ENCODE measurements at regions not wholly inside any gene's neighbourhood (a gene's known extent, or its start where the extent isn't known, plus 50 kb on each side); places are given as distances from the start of the nearest gene placed in this dataset.

DNA sequence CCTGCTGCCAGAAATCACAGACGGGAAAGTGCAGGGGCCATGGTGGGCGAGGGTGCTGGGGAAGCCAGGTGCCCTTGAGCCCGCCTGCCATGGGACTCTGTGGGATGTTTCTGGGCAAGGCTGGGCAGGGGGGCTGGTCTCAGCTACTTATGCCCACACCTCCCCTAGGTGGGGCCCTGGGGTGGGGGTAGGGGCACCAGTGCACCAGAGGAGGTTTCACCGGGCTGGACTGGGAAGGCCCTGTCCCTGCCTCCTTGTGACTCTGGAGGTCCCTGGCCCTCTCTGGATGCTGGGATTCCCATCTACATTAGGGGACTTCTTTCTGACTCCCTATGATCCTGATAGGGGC lies 75.2 kb upstream of the WNT11 start:
- Histone ChIP-seq H3K9ac (ENCODE audit: control insufficient read depth, extremely low read depth, insufficient read depth, low read length) (no peak overlapping the region), H3K9me3 (ENCODE audit: control insufficient read depth, low read depth, low read length) (no peaks in the 10 kb centered on the region), H3K27ac (ENCODE audit: control insufficient read depth, insufficient read depth, low read length) (no peak overlapping the region), H3K4me1 (ENCODE audit: control insufficient read depth, extremely low read depth, insufficient read depth, low read length) (no peaks in the 10 kb centered on the region), H3K4me3 (ENCODE audit: control insufficient read depth in 2 of 3, extremely low read depth in 1 of 3, insufficient read depth in 2 of 3, low read depth in 1 of 3, low read length in 3 of 3) (no peak overlapping the region), H3K4me2 (ENCODE audit: control insufficient read depth, extremely low read depth, insufficient read depth, low read depth, low read length) (no peak overlapping the region), H2AFZ (ENCODE audit: control insufficient read depth, low read length) (no peak overlapping the region), H3K79me2 (ENCODE audit: control insufficient read depth, insufficient read depth, low read length) (no peaks in the 10 kb centered on the region), H3K9me1 (ENCODE audit: control insufficient read depth, extremely low read depth, insufficient read depth, low read length) (no peaks in the 10 kb centered on the region), H3K27me3 (ENCODE audit: control insufficient read depth, extremely low read depth, insufficient read depth, low read length) (peaks cover 5% of the 10 kb centered on the region), H3K36me3 (ENCODE audit: control insufficient read depth in 2 of 2, extremely low read depth in 1 of 2, insufficient read depth in 2 of 2, low read length in 2 of 2) (no peaks in the 10 kb centered on the region), H4K20me1 (ENCODE audit: control insufficient read depth, extremely low read depth, insufficient read depth, low read length) (peaks cover 3% of the 10 kb centered on the region)
- DNase-seq (ENCODE audit: low read depth, low spot score): no peak
- TF ChIP-seq EZH2 (IDR thresholded peaks at IDR 0.05; ENCODE audit: low read length): no peak
- TF ChIP-seq, protein P1, sequence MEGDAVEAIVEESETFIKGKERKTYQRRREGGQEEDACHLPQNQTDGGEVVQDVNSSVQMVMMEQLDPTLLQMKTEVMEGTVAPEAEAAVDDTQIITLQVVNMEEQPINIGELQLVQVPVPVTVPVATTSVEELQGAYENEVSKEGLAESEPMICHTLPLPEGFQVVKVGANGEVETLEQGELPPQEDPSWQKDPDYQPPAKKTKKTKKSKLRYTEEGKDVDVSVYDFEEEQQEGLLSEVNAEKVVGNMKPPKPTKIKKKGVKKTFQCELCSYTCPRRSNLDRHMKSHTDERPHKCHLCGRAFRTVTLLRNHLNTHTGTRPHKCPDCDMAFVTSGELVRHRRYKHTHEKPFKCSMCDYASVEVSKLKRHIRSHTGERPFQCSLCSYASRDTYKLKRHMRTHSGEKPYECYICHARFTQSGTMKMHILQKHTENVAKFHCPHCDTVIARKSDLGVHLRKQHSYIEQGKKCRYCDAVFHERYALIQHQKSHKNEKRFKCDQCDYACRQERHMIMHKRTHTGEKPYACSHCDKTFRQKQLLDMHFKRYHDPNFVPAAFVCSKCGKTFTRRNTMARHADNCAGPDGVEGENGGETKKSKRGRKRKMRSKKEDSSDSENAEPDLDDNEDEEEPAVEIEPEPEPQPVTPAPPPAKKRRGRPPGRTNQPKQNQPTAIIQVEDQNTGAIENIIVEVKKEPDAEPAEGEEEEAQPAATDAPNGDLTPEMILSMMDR (optimal IDR thresholded peaks at IDR 0.05 in 1 of 3, IDR thresholded peaks at IDR 0.05 in 1 of 3, conservative IDR thresholded peaks at IDR 0.05 in 1 of 3; ENCODE audit: extremely low read depth in 1 of 3, insufficient read depth in 2 of 3, low read length in 3 of 3): no peak
- FAIRE-seq: no peak
- dilution Hi-C loops (cut with MboI; ENCODE audit: extremely low pct_ligation_motif_present, low sequenced_read_pairs): no loop called here

DNA sequence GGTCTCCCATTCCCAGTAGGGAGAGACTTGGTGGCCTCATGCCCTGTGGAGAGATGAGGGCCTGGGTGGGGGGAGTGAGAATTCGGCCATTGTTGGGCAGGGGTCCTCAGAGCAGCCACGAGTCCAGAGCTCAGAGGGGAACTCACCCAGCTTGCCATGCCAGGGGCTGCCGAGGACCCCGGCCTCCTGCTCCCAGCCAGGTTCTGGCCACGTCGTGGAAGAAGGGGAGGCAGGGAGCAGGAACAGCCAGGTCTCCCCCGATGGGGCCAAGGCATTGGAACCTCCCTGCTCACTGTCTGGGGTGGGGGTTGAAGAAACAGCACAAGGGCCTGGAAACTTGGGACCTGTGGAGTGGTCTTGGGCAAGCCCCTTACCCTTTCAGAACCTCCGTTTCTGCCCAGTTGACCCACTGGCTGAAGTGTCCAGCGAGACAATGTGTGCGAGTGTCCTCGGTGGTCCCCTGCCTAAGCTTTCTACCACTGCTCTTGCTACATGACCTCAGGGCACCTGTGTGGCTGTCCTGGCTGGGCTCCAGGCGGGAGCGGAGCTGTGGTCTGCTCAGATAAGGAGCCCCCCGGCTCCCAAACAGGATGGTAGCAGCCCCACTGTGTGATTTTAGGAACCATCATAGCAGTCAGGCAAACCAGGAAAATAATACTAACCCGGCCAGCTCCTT lies 74.7 kb upstream of the WNT11 start:
- Histone ChIP-seq H3K9me3 (ENCODE audit: control insufficient read depth, low read depth, low read length) (no peaks in the 10 kb centered on the region), H3K9ac (ENCODE audit: control insufficient read depth, extremely low read depth, insufficient read depth, low read length) (no peak overlapping the region), H2AFZ (ENCODE audit: control insufficient read depth, low read length) (no peak overlapping the region), H3K4me3 (ENCODE audit: control insufficient read depth in 2 of 3, extremely low read depth in 1 of 3, insufficient read depth in 2 of 3, low read depth in 1 of 3, low read length in 3 of 3) (no peak overlapping the region), H3K27me3 (ENCODE audit: control insufficient read depth, extremely low read depth, insufficient read depth, low read length) (peaks cover 5% of the 10 kb centered on the region), H3K27ac (ENCODE audit: control insufficient read depth, insufficient read depth, low read length) (no peak overlapping the region), H3K4me1 (ENCODE audit: control insufficient read depth, extremely low read depth, insufficient read depth, low read length) (no peaks in the 10 kb centered on the region), H3K36me3 (ENCODE audit: control insufficient read depth in 2 of 2, extremely low read depth in 1 of 2, insufficient read depth in 2 of 2, low read length in 2 of 2) (no peaks in the 10 kb centered on the region), H3K9me1 (ENCODE audit: control insufficient read depth, extremely low read depth, insufficient read depth, low read length) (no peaks in the 10 kb centered on the region), H3K79me2 (ENCODE audit: control insufficient read depth, insufficient read depth, low read length) (no peaks in the 10 kb centered on the region), H3K4me2 (ENCODE audit: control insufficient read depth, extremely low read depth, insufficient read depth, low read depth, low read length) (no peak overlapping the region), H4K20me1 (ENCODE audit: control insufficient read depth, extremely low read depth, insufficient read depth, low read length) (peaks cover 3% of the 10 kb centered on the region)
- FAIRE-seq (no peak), DNase-seq (ENCODE audit: low read depth, low spot score) (no peak)
- TF ChIP-seq, protein P1 (optimal IDR thresholded peaks at IDR 0.05 in 1 of 3, IDR thresholded peaks at IDR 0.05 in 1 of 3, conservative IDR thresholded peaks at IDR 0.05 in 1 of 3; ENCODE audit: extremely low read depth in 1 of 3, insufficient read depth in 2 of 3, low read length in 3 of 3): no peak
- TF ChIP-seq EZH2 (IDR thresholded peaks at IDR 0.05; ENCODE audit: low read length): no peak
- dilution Hi-C loops (cut with MboI; ENCODE audit: extremely low pct_ligation_motif_present, low sequenced_read_pairs): no loop called here
